Tibial artery (tissue), 4 donors: ENCODE measurements at regions not wholly inside any gene's neighbourhood (a gene's known extent, or its start where the extent isn't known, plus 50 kb on each side); places are given as distances from the start of the nearest gene placed in this dataset.

Source experiments
- DNase-seq, 2 donors: peaks; one replicate each; pipeline ENCODE4 v3.0.0-alpha.2; 2019
- H3K27ac ChIP-seq, 2 donors: fragments of 200-600 bp; sonication (generic) in 1 of 2; 1 replicate in 1 of 2; 2 replicates in 1 of 2; pipeline ENCODE4 v1.5.1; 2018 to 2019; ENCODE audit warnings: mild to moderate bottlenecking in 1 of 2
- H3K27me3 ChIP-seq, 2 donors: fragments of 200-600 bp; sonication (generic) in 1 of 2; one replicate each; pipeline versions ENCODE4 v1.5.1 to v1.6.0; 2016 to 2019
- H3K36me3 ChIP-seq, 3 donors: fragments of 200-600 bp; sonication (generic) in 2 of 3; one replicate each; pipeline ENCODE4 v1.5.1; 2016 to 2019; ENCODE audit warnings: mild to moderate bottlenecking in 2 of 3
- H3K4me1 ChIP-seq, 4 donors: fragments of 200-600 bp; sonication (generic) in 2 of 4; 1 replicate in 3 of 4; 2 replicates in 1 of 4; pipeline ENCODE4 v1.5.1; 2016 to 2019
- H3K4me3 ChIP-seq, 2 donors: fragments of 200-600 bp; sonication (generic) in 1 of 2; 1 replicate in 1 of 2; 2 replicates in 1 of 2; pipeline ENCODE4 v1.5.1; 2018 to 2019; ENCODE audit warnings: mild to moderate bottlenecking in 2 of 2
- H3K9me3 ChIP-seq, 3 donors: fragments of 200-600 bp; sonication (generic) in 1 of 3; one replicate each; pipeline ENCODE4 v1.5.1; 2016 to 2019
- intact Hi-C: fragments of 100-400 bp; cut with DNase I; formaldehyde crosslinking; loops from one replicate; pipeline ENCODE4 v1.15.0; 2023; ENCODE audit warnings: low total_unique reads
- TF ChIP-seq, protein P1 (sequence below), 2 experiments: fragments of 200-600 bp in 1 of 2; fragments of 450-650 bp in 1 of 2; IDR thresholded peaks; one replicate each; pipeline ENCODE4 v1.5.1; 2017 to 2019; ENCODE audit warnings: antibody characterized with exemption in 2 of 2, mild to moderate bottlenecking in 1 of 2, moderate library complexity in 1 of 2

- no peaks in the 10 kb centered on the region for H3K4me1 ChIP-seq
- H3K27ac ChIP-seq: no peak overlapping the region
- no peaks in the 10 kb centered on the region for H3K9me3 ChIP-seq
- H3K4me3 ChIP-seq: no peak overlapping the region
- intact Hi-C loops: no loop called here
- TF ChIP-seq, protein P1, sequence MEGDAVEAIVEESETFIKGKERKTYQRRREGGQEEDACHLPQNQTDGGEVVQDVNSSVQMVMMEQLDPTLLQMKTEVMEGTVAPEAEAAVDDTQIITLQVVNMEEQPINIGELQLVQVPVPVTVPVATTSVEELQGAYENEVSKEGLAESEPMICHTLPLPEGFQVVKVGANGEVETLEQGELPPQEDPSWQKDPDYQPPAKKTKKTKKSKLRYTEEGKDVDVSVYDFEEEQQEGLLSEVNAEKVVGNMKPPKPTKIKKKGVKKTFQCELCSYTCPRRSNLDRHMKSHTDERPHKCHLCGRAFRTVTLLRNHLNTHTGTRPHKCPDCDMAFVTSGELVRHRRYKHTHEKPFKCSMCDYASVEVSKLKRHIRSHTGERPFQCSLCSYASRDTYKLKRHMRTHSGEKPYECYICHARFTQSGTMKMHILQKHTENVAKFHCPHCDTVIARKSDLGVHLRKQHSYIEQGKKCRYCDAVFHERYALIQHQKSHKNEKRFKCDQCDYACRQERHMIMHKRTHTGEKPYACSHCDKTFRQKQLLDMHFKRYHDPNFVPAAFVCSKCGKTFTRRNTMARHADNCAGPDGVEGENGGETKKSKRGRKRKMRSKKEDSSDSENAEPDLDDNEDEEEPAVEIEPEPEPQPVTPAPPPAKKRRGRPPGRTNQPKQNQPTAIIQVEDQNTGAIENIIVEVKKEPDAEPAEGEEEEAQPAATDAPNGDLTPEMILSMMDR (IDR thresholded peaks at IDR 0.05): no peak
- no peak for DNase-seq
- H3K36me3 ChIP-seq: no peaks in the 10 kb centered on the region
- H3K27me3 ChIP-seq: no peaks in the 10 kb centered on the region
Measured at GRCh38 chr4:12296366-12296765, 867.7 kb upstream of the HS3ST1 start.

DNA sequence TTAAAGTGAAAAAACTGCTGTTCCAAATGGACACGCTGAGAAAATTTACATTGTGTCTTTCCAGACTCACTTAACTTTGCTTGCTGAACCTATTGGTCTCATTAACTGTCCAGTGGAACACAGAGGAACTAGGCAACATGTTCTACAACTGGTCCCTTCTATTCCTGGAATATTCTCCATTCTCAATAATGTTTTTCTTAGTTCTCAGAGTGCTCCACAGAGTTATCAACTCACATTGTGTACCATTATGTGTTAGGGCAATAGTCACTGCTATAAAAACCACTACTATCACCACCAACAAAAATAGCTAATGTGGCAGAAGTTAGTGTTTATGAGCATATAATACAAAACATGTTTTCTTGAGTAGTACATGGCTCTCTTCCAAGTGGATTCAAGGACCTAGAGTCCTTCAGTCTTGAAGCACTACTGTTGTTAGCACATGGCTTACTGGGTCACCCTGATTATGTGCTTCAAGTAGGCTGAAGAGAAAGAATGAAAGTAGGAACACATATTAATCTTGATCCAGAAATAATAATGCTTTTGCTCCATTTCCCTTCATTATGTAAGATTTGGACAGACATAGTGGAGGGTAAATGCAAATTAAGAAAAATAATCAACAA, 865.3 kb upstream of the HS3ST1 start:
- Histone ChIP-seq H3K4me3 (no peak overlapping the region), H3K27ac (no peak overlapping the region), H3K4me1 (no peaks in the 10 kb centered on the region), H3K36me3 (no peaks in the 10 kb centered on the region), H3K9me3 (no peaks in the 10 kb centered on the region), H3K27me3 (no peaks in the 10 kb centered on the region)
- TF ChIP-seq, protein P1 (IDR thresholded peaks at IDR 0.05): no peak
- DNase-seq: no peak
- intact Hi-C loops: no loop called here

DNA sequence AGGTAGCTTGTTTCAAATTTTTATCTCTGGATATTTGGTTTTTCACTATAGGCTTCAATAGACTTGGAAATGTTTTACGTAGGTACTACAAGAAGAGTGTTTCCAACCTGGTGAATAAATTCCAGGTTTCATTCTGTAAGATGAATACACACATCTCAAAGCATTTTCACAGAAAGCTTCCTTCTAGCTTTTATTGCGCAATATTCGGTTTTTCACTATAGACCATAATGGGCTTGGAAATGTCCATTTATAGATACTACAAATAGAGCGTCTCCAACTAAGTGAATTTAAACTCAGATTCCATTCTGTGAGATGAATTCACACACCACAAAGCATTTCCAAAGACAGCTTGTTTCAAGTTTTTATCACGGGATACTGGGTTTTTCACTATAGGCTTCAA, 857.7 kb upstream of the HS3ST1 start:
- H3K27ac ChIP-seq: no peak overlapping the region

DNA sequence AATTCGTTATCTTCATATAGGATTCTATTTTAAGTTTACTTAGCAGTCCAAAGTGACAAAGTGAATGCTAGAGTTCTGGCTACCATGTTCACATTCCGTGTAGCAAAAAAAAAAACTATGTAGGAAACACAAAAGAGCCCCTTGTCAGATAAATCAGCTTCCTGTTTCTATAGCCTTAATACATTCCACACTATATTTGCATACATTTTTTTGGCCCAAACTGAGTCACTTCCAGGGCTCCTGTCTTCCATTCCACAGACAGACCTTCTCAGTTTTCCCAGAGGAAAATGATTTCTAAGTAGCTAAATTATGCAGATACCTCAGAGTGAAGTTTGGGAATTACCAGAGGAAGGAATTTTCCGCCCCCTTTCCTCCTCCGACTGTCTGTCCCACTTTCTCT, 841.9 kb upstream of the HS3ST1 start:
- no peaks in the 10 kb centered on the region for H3K36me3 ChIP-seq
- TF ChIP-seq, protein P1 (IDR thresholded peaks at IDR 0.05): no peak
- intact Hi-C loops: no loop called here
- no peaks in the 10 kb centered on the region for H3K4me1 ChIP-seq
- H3K27me3 ChIP-seq: no peaks in the 10 kb centered on the region
- DNase-seq: no peak
- H3K9me3 ChIP-seq: no peaks in the 10 kb centered on the region
- H3K27ac ChIP-seq: no peak overlapping the region
- H3K4me3 ChIP-seq: no peak overlapping the region

More for the DNA sequence above, 857.7 kb upstream of the HS3ST1 start:
- Histone ChIP-seq H3K36me3 (no peaks in the 10 kb centered on the region), H3K9me3 (no peaks in the 10 kb centered on the region), H3K27me3 (no peaks in the 10 kb centered on the region), H3K4me3 (no peak overlapping the region), H3K4me1 (no peaks in the 10 kb centered on the region)
- TF ChIP-seq, protein P1 (IDR thresholded peaks at IDR 0.05): no peak
- no peak for DNase-seq
- intact Hi-C loops: no loop called here

DNA sequence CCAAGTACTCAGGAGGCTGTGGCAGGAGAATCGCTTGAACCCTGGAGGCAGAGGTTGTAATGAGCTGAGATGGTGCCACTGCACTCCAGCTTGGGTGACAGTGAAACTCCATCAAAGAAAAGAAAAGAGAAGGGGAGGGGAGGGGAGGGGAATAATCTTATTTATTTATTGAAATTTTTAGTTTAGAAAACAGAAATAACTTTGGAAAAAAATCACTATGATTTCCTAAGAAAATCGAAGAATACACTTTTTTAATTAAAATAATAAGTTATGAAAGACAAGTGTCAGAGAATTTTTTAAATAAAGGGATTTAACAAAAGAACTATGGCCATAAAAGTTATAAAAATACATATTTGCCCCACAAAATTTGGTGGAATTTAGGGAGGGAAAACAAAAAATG, 836.9 kb upstream of the HS3ST1 start:
- Histone ChIP-seq H3K27me3 (no peaks in the 10 kb centered on the region), H3K36me3 (no peaks in the 10 kb centered on the region), H3K4me1 (no peaks in the 10 kb centered on the region), H3K27ac (no peak overlapping the region), H3K9me3 (no peaks in the 10 kb centered on the region), H3K4me3 (no peak overlapping the region)
- TF ChIP-seq, protein P1 (IDR thresholded peaks at IDR 0.05): no peak
- DNase-seq: no peak
- intact Hi-C loops: no loop called here

- H3K9me3 ChIP-seq: no peaks in the 10 kb centered on the region
- H3K4me3 ChIP-seq: no peak overlapping the region
- intact Hi-C loops: no loop called here
- no peaks in the 10 kb centered on the region for H3K27me3 ChIP-seq
- H3K36me3 ChIP-seq: no peaks in the 10 kb centered on the region
- TF ChIP-seq, protein P1 (IDR thresholded peaks at IDR 0.05): no peak
- H3K27ac ChIP-seq: no peak overlapping the region
- no peak for DNase-seq
- H3K4me1 ChIP-seq: no peaks in the 10 kb centered on the region
Measured at GRCh38 chr4:12260453-12260852, 831.8 kb upstream of the HS3ST1 start.
